SH-SY5Y (cell line): ENCODE measurements at regions not wholly inside any gene's neighbourhood (a gene's known extent, or its start where the extent isn't known, plus 50 kb on each side); places are given as distances from the start of the nearest gene placed in this dataset.

ENCODE experiments used
- GATA2 ChIP-seq: IDR thresholded peaks from 2 replicates; pipeline ENCODE4 v1.6.1; 2011; ENCODE audit warnings: mild to moderate bottlenecking, low read depth, low read length
- GATA3 ChIP-seq: IDR thresholded peaks from 2 replicates; pipeline ENCODE4 v1.6.1; 2011; ENCODE audit warnings: low read depth, mild to moderate bottlenecking, low read length, moderate library complexity

DNA sequence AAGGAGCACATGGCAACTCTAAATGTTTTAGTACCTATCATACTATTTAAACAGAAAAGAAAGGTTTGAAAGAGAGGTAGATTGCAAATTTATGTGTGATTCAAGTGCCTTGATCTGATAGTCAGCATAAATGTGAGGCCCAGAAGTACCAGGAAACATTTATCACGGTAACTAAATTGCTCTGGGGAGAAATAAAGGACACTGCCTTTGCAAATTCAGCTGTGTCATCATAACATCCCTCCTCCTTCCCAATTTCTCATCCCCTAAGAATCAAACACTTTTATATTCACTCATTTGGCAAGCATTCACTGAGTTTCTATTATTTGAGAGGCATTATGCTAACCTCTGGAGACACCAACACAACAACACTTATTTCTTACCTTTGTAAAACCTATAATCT lies 563.4 kb upstream of the CA10 start:
- TF ChIP-seq GATA3, result no peak
- TF ChIP-seq GATA2, result no peak

DNA sequence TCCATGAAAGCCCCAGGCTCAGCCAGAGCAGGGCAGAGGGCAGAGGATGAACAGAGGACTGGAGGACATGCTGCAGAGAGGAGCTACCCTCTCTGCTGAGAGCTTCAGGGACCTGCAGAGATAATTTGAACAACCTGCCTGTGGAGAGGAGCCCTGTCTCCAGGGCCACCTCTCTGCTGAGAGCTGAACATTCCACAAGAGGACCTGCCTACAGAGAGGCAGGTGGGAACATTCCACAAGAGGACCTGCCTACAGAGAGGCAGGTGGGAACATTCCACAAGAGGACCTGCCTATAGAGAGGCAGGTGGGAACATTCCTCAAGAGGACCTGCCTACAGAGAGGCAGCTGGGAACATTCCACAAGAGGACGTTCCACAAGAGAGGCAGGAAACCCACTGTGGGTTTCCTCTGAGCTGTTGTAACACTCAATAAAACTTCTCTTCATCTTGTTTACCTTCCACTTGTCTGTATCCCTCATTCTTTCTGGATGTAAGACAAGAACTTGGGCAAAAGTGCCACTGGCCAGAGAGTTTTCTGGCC lies 551.9 kb upstream of the CA10 start:
- TF ChIP-seq GATA2 (no peak), GATA3 (no peak)

GRCh38 chr17:52709724-52710123 lies 551.2 kb upstream of the CA10 start:
- TF ChIP-seq GATA3, result no peak
- TF ChIP-seq GATA2, result no peak

DNA sequence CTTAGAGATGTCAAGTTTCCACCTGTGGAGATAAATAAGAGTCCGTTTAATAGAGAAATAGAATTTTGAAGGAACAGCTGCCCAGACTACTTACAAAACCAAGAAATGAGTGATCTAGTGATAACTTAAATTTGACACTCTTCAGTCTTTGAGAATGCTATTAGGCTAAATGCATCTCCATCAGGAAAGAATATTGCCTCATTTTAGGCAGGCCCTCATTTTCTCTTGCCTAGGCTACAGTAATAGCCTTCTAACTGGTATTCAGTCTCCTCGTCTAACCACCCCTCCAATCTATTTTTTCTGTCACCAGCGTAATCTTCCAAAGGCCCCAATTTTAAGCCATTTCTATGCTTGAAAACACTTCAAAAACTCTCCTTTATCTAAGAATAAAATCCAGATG lies 537.8 kb upstream of the CA10 start:
- TF ChIP-seq GATA3, result no peak
- TF ChIP-seq GATA2, result no peak

GRCh38 chr17:52686140-52686539 lies 527.6 kb upstream of the CA10 start:
- TF ChIP-seq GATA3, result no peak

DNA sequence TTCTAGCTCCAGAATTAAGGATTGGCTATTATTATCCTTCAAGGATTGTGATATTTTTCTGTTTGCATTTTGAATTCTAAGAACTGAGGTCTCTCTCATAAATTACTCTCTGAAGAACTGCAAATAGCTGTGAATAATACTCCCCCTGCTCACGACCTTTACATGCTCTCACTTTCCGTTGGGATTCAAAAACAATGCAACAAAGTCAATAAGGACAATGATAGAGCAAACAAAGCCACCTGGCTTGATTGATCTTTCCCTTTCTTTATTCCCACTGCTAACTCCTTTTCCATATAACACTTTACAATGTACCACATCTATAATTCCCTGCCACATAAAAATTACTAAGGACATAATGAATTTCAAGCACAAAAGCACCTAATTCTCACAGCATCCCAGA lies 523.0 kb upstream of the CA10 start:
- TF ChIP-seq GATA3 (no peak), GATA2 (no peak)

DNA sequence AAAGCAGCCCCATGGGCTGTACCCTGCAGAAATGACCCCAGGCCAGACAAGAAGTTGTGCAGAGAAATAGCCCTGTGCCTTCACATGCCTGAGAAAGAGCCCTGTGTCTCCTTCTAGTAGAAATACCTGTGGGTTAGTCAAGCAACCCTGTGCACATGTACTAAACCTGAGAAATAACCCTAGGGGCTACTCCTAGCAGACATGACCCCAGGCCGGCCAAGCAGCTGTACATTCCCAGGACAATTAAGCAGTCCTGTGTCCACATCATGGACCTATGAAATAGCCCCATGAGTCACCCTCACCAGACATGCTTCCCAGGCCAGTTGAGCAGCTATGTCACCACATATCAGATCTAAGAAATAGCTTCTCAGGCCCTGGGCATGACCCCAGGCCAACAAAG lies 519.7 kb upstream of the CA10 start:
- TF ChIP-seq GATA2, result no peak
- TF ChIP-seq GATA3, result no peak

DNA sequence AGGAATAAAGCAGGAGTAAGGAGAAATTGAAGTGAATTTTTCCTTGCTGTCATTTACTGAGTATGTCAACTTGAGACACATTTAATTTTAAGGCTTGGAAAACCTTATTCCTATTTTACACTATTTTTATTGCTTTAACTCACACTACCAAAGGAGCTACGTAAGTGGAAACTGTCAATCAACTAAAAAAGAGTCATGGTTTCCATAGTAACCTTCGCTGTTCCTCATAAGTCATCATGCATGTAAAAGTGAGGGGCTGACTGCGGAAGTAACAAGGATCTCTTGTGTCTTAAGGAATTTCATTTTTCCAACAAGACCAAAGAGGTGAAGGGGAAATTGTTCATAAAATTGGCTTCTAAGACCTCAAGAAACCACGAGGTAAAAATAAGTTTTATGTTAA lies 516.2 kb upstream of the CA10 start:
- TF ChIP-seq GATA3 (no peak), GATA2 (no peak)

DNA sequence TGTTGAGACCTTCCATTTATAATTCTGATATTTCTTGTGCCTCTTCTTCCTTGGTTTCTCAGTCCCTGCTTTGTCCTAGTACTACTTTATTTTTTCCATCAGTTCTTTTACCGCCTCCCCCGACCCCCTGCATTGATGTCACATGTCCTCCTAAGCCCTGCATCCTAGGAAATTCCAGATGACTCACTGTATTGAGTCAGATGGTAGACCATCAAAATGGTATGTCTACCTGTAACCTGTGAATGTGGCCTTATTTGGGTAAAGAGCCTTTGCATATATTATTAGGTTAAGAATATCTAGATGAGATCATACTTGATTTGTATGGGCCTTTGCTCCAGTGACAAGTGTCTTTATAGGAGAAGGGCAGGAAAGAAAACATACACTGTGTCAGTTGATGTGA lies 515.3 kb upstream of the CA10 start:
- no peak for TF ChIP-seq GATA2
- TF ChIP-seq GATA3, result no peak

GRCh38 chr17:52666264-52666663 lies 507.8 kb upstream of the CA10 start:
- TF ChIP-seq GATA3 (no peak), GATA2 (no peak)

DNA sequence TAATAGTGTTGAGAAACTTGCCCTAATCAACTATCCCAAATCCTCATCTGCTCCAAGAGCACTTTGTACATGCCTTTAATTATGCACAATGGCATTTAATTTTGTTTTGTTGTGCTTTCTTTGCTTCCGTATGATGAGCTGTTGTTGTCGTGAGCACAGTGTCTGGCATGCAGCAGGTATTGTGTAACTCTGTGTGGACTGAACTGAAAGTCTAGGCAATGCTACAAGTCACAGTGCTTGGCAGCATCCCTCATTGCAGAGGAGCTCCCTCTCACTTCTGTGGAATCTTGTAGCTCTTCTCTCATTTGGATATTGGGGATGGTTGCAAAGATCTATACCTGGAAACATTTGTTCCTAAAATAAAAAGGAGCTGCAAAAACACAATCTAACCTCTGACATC lies 502.2 kb upstream of the CA10 start:
- TF ChIP-seq GATA3 (no peak), GATA2 (no peak)

DNA sequence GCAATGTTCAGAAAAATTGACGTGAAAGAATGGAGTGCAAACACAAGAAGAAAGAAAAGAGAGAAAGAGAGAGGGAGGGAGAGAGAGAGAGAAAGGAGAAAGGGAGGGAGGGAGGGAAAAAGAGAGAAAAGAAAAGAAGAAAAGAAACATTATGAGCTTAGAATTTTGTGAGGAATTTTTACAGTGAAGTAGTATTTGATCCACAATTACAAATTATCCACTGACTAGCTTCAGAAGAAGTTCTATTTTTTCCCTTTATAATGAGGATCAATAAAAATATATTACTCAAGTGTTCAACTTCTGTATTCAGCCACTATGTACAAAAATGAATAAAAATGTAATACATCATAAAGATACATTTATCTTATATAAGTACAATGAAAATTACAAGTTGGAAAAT lies 494.5 kb upstream of the CA10 start:
- no peak for TF ChIP-seq GATA2
- no peak for TF ChIP-seq GATA3

DNA sequence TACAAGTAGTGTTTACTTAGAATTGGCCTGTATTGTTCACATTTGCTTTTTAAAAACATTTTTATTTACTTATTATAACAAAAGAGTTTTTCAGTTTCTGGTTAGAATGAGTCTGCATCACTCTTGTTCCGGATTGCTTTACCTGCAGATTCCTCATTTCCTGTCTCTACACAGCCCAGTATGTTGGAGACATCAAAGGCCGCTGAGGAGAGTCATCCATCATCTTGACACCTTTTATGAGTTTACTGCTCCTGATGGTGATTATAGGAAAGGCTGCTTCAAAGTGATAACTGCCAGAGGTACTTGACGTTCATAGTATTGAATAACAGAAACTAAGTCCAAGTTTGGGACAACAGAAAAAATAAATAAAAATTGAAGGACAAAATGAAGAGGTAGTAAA lies 490.5 kb upstream of the CA10 start:
- TF ChIP-seq GATA3, result no peak
- no peak for TF ChIP-seq GATA2

DNA sequence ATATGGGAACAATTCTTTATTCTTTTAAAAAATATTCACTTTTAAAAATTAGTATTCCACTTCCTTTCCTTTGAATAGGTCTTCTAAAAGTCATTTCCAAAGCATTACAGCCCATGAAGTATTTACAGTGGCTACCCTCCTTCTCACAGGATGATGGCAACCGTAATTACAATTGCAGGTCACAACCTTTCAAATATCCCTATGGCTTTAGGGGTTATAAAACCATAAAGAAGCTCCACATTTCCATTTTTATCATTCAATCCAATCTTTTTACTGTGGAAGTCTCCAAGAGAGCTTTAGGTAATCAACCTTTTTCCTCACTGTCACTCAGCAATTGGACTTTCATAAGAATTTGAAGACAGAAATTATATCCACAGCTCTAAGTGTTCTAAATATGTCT lies 488.9 kb upstream of the CA10 start:
- TF ChIP-seq GATA3 (no peak), GATA2 (no peak)

DNA sequence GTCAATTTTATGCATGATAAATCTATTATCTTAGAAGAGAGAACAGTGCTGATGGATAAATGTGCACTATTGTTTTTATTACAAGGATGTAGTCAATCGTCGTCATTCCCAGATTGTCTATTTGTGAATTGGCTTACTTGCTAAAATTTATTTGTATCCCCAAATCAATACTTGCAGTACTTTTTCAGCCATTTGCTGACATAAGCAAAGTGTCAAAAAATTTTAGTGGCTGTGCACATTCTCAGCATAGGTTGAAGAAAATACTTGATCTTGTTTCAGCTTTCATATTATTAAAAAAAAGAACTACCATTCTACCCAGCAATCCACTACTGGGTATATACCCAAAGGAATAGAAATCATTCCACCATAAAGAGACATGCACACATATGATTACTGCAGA lies 477.9 kb upstream of the CA10 start:
- TF ChIP-seq GATA3 (no peak), GATA2 (no peak)

DNA sequence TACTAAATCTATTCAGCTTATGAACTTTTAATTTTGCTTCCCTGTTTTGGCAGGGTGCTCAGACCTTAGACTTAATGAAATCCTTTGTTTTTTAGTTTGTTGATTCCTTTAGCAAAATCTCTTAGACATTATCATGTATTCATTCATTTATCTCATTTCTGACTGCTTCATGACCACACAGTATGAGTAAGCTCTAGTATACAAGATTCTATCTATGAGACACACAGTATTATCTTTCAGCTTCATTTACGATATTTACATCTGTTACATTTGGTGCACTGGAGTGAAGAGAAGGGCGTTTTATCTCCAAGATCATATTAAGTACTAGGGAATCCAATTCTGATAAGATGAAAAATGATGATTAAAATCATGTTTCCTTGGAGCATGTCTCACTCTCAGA lies 448.1 kb upstream of the CA10 start:
- TF ChIP-seq GATA2 (no peak), GATA3 (no peak; the same call in 1 of the 2 replicates)
